Activated naive CD4-positive, alpha-beta T cell treated with anti-CD3 and anti-CD28 coated beads for 36 hours (primary cell): ENCODE measurements at regions not wholly inside any gene's neighbourhood (a gene's known extent, or its start where the extent isn't known, plus 50 kb on each side); places are given as distances from the start of the nearest gene placed in this dataset.
"Not testable (repeated sequence)": the region's sequence is repeated elsewhere in the genome, so short reads cannot be mapped to it uniquely, and the experiment has no call there.

Experiments
- CTCF ChIA-PET: fragments of 350-600 bp; sonication (Branson Sonifier 250); formaldehyde crosslinking; loops from one replicate; lab custom pipeline; 2021; ENCODE audit warnings: antibody characterized with exemption; lab: Charles Lee
- DNase-seq: peaks from one replicate; pipeline ENCODE4 v3.0.0-alpha.2; 2020
- H3K27ac Mint-ChIP-seq: one replicate; pipeline ENCODE4 v1.8.0; 2021; ENCODE audit warnings: mild to moderate bottlenecking, mixed read lengths
- H3K27me3 Mint-ChIP-seq: one replicate; pipeline ENCODE4 v1.8.0; 2021; ENCODE audit warnings: low read depth, mixed read lengths
- H3K36me3 Mint-ChIP-seq: one replicate; pipeline ENCODE4 v1.8.0; 2021; ENCODE audit warnings: low read depth, mixed read lengths
- H3K4me1 Mint-ChIP-seq: one replicate; pipeline ENCODE4 v1.8.0; 2021; ENCODE audit warnings: low read depth, mixed read lengths
- H3K4me3 Mint-ChIP-seq: one replicate; pipeline ENCODE4 v1.8.0; 2021; ENCODE audit warnings: mild to moderate bottlenecking, moderate library complexity, mixed read lengths
- H3K9me3 Mint-ChIP-seq: one replicate; pipeline ENCODE4 v1.8.0; 2021; ENCODE audit warnings: mixed read lengths
- intact Hi-C: fragments of 100-400 bp; cut with micrococcal nuclease; formaldehyde crosslinking; loops from one replicate; pipeline ENCODE4 v1.15.1; 2023

- no peak for DNase-seq
- Mint-ChIP-seq H3K27me3 (no peaks in the 10 kb centered on the region), H3K9me3 (peaks cover 17% of the 10 kb centered on the region), H3K4me1 (no peaks in the 10 kb centered on the region), H3K4me3 (no peak overlapping the region), H3K36me3 (no peaks in the 10 kb centered on the region), H3K27ac (no peak overlapping the region)
- intact Hi-C loops, result no loop called here
- CTCF ChIA-PET, result no interaction called here
Measured at GRCh38 chr2:22175003-22175402, 1051.2 kb downstream of the TDRD15 start.

DNA sequence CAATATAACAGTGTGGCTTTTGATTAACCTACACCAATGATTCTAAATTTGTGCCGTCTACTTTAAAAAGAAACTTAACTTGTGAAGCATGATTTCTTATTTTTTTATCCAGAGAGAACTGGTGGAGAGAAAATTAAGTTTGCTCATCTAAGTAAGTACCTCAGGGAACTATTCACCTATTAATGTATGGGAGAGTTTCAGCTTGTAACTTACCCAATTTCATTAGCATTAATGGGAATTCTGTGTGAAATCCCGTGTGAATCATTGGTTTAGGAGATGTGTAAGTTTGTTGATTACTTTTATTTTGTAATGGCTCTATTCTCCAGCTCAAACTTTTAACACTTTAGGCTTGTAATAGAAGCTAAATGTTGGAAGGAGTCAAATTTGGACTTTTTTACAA, 1061.5 kb downstream of the TDRD15 start:
- Mint-ChIP-seq H3K4me1 (no peaks in the 10 kb centered on the region), H3K27me3 (no peaks in the 10 kb centered on the region), H3K36me3 (no peaks in the 10 kb centered on the region), H3K9me3 (peaks cover 10% of the 10 kb centered on the region), H3K4me3 (no peak overlapping the region), H3K27ac (no peak overlapping the region)
- DNase-seq, result no peak
- intact Hi-C loops, result no loop called here
- CTCF ChIA-PET, result no interaction called here

DNA sequence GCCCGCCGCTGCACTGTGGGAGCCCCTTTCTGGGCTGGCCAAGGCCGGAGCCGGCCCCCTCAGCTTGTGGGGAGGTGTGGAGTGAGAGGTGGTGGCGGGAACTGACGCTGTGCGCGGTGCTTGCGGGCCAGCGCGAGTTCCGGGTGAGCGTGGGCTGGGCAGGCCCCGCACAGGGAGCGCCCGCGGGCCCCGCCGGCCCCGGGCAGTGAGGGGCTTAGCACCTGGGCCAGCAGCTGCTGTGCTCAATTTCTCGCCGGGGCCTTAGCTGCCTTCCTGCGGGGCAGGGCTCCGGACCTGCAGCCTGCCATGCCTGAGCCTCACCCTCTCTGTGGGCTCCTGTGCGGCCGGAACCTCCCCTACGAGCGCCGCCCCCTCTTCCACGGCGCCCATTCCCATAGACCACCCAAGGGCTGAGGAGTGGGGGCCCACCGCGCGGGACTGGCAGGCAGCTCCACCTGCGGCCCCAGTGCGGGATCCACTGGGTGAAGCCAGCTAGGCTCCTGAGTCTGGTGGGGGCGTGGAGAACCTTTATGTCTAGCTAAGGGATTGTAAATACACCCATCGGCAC, 1062.6 kb downstream of the TDRD15 start:
- H3K27me3 Mint-ChIP-seq, H3K27ac Mint-ChIP-seq, H3K36me3 Mint-ChIP-seq, H3K4me1 Mint-ChIP-seq, H3K4me3 Mint-ChIP-seq, H3K9me3 Mint-ChIP-seq, CTCF ChIA-PET, DNase-seq, intact Hi-C loops: not testable (repeated sequence)

- H3K27me3 Mint-ChIP-seq, result no peaks in the 10 kb centered on the region
- CTCF ChIA-PET, result no interaction called here
- DNase-seq, result no peak
Measured at GRCh38 chr2:22189893-22190480, 1066.2 kb downstream of the TDRD15 start.

GRCh38 chr2:22194218-22194617, 1070.5 kb downstream of the TDRD15 start:
- H3K27ac Mint-ChIP-seq, result no peak overlapping the region
- CTCF ChIA-PET, result no interaction called here
- peaks cover 3% of the 10 kb centered on the region for H3K9me3 Mint-ChIP-seq
- H3K4me3 Mint-ChIP-seq, result no peak overlapping the region
- no peaks in the 10 kb centered on the region for H3K36me3 Mint-ChIP-seq
- no peak for DNase-seq
- no peaks in the 10 kb centered on the region for H3K4me1 Mint-ChIP-seq
- H3K27me3 Mint-ChIP-seq, result no peaks in the 10 kb centered on the region
- intact Hi-C loops, result no loop called here

More at GRCh38 chr2:22189893-22190480, 1066.2 kb downstream of the TDRD15 start:
- intact Hi-C loops, result no loop called here
- Mint-ChIP-seq H3K4me1 (no peaks in the 10 kb centered on the region), H3K4me3 (no peak overlapping the region), H3K9me3 (peaks cover 7% of the 10 kb centered on the region), H3K27ac (no peak overlapping the region), H3K36me3 (no peaks in the 10 kb centered on the region)

- no peaks in the 10 kb centered on the region for H3K4me1 Mint-ChIP-seq
- no peak for DNase-seq
- H3K27ac Mint-ChIP-seq, result no peak overlapping the region
- peaks cover 3% of the 10 kb centered on the region for H3K9me3 Mint-ChIP-seq
- CTCF ChIA-PET, result no interaction called here
- no peak overlapping the region for H3K4me3 Mint-ChIP-seq
- H3K27me3 Mint-ChIP-seq, result no peaks in the 10 kb centered on the region
- intact Hi-C loops, result no loop called here
- H3K36me3 Mint-ChIP-seq, result no peaks in the 10 kb centered on the region
Measured at GRCh38 chr2:22196806-22197205, 1073.0 kb downstream of the TDRD15 start.

DNA sequence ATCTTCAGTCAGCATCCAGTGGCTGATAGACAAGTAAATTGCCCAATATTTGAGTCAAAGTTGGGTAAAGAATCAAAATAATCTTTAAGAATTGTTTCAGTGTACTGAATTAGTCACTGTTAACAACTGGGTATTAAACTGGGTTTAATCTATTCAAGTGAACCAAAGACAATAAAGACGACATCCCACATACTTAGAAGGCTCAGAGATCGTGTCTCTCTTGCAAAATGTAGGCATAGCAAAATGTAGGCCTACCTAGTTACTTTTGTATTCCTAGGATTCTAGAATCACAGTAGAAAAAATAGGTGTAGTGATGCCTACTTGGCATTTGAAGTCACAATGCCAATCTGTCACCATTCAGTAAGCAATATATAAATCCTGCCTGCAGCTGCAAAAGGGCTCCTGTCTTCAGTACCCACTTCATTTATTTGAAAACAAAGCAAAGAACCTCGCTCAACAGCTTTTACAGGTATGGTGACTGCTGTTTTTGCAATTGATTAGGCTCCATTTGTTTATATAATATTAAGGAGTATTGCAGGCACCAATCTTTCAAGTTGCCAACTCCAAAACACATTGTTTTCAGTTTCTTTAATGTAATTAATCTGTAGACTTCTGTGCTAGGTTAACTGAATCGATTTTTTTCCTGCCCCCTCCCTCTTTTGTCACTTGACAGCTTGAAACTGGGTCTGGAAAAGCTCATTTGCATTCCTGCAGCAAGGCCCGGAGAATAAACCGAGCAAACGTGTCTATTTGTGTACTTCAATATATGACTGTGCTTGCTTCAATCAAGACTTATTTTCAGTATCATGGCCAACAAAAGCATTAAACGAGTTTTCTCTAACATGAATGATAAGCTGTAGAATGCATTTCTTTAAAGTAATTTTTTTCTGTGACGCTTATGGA, 1074.9 kb downstream of the TDRD15 start:
- no peak for DNase-seq
- Mint-ChIP-seq H3K27me3 (no peaks in the 10 kb centered on the region), H3K27ac (no peak overlapping the region), H3K9me3 (peaks cover 3% of the 10 kb centered on the region), H3K4me3 (no peak overlapping the region), H3K36me3 (no peaks in the 10 kb centered on the region), H3K4me1 (no peaks in the 10 kb centered on the region)
- intact Hi-C loops, result no loop called here
- CTCF ChIA-PET, result no interaction called here

- H3K9me3 Mint-ChIP-seq, result peaks cover 3% of the 10 kb centered on the region
- intact Hi-C loops, result no loop called here
- no peak for DNase-seq
- H3K27ac Mint-ChIP-seq, result no peak overlapping the region
- H3K27me3 Mint-ChIP-seq, result no peaks in the 10 kb centered on the region
- CTCF ChIA-PET, result no interaction called here
- H3K36me3 Mint-ChIP-seq, result no peaks in the 10 kb centered on the region
- H3K4me1 Mint-ChIP-seq, result no peaks in the 10 kb centered on the region
- H3K4me3 Mint-ChIP-seq, result no peak overlapping the region
Measured at GRCh38 chr2:22199994-22200393, 1076.2 kb downstream of the TDRD15 start.

GRCh38 chr2:22209545-22209944, 1085.8 kb downstream of the TDRD15 start:
- no peaks in the 10 kb centered on the region for H3K36me3 Mint-ChIP-seq
- H3K9me3 Mint-ChIP-seq, result peaks cover 14% of the 10 kb centered on the region
- no peaks in the 10 kb centered on the region for H3K27me3 Mint-ChIP-seq
- no peaks in the 10 kb centered on the region for H3K4me1 Mint-ChIP-seq
- CTCF ChIA-PET, result no interaction called here
- intact Hi-C loops, result no loop called here
- no peak overlapping the region for H3K4me3 Mint-ChIP-seq
- DNase-seq, result no peak
- H3K27ac Mint-ChIP-seq, result no peak overlapping the region

- intact Hi-C loops, result no loop called here
- no peak for DNase-seq
- CTCF ChIA-PET, result no interaction called here
- H3K4me1 Mint-ChIP-seq, result no peaks in the 10 kb centered on the region
- H3K27me3 Mint-ChIP-seq, result no peaks in the 10 kb centered on the region
- peaks cover 14% of the 10 kb centered on the region for H3K9me3 Mint-ChIP-seq
- H3K4me3 Mint-ChIP-seq, result no peak overlapping the region
- H3K27ac Mint-ChIP-seq, result no peak overlapping the region
- H3K36me3 Mint-ChIP-seq, result no peaks in the 10 kb centered on the region
Measured at GRCh38 chr2:22213237-22213636, 1089.5 kb downstream of the TDRD15 start.

DNA sequence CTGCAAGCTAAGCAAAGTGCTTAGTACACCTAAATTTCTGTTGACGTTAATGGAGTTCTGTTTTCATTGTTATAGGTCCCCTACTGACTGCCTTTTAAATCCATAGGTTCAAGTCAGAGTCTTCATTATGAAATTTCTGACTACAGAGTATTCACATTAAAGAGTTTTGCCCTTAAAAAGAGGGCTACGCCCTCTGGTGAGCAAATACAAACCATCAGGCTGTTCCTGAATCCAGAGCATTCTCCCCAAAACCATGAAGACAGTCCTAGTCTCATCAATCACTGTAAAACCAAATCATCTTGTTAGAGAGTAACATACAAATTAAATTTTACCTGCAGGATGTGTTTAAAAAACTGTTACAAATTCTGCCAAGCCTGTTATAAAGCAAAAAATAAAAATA, 1091.7 kb downstream of the TDRD15 start:
- intact Hi-C loops, result no loop called here
- no peaks in the 10 kb centered on the region for H3K36me3 Mint-ChIP-seq

DNA sequence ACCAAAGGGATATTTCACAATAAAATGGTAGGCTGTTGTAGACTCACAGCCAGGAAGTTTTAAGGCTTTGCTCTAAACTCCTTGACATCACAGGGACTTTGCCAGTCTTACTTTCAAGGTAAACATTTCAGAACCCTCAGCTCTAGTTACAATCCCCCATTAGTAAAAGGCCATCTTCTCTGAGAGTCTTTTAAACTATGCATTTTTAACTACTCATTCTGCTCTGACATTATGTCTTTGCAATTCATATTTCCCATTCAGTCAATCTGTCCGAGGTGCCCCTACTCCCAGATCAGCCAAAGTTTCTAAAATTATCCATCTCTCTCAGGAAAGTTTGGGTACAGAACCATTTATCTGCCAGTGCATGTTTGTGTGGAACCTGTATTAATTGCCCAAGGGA, 1094.1 kb downstream of the TDRD15 start:
- intact Hi-C loops, result no loop called here
- Mint-ChIP-seq H3K36me3 (no peaks in the 10 kb centered on the region), H3K4me3 (no peak overlapping the region), H3K27ac (no peak overlapping the region), H3K4me1 (no peaks in the 10 kb centered on the region), H3K27me3 (no peaks in the 10 kb centered on the region), H3K9me3 (peaks cover 16% of the 10 kb centered on the region)
- DNase-seq, result no peak
- CTCF ChIA-PET, result no interaction called here

More for the DNA sequence above, 1091.7 kb downstream of the TDRD15 start:
- H3K4me1 Mint-ChIP-seq, result no peaks in the 10 kb centered on the region
- no peak overlapping the region for H3K27ac Mint-ChIP-seq
- CTCF ChIA-PET, result no interaction called here
- peaks cover 13% of the 10 kb centered on the region for H3K9me3 Mint-ChIP-seq
- H3K4me3 Mint-ChIP-seq, result no peak overlapping the region
- H3K27me3 Mint-ChIP-seq, result no peaks in the 10 kb centered on the region
- no peak for DNase-seq

DNA sequence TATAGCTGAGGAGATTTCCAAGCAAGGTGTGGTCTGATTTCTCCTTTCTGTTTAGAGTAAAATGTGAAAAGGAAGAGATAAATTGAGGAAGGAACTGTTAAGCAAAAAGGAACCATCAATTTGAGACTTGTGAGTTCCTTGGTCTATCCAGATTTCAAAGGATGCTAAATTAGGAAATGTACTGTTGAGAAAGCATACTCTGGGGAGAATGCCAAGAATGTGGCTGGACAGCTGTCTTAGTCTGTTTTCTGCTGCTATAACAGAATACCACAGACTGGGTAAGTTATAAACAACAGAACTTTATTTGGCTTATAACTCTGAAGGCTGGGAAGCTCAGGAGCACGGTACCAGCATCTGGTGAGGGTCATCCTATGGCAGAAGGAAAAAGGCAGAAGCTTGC, 1097.2 kb downstream of the TDRD15 start:
- intact Hi-C loops, result no loop called here
- no peaks in the 10 kb centered on the region for H3K36me3 Mint-ChIP-seq
- CTCF ChIA-PET, result no interaction called here

More for the DNA sequence above, 1097.2 kb downstream of the TDRD15 start:
- Mint-ChIP-seq H3K27me3 (no peaks in the 10 kb centered on the region), H3K4me3 (no peak overlapping the region), H3K4me1 (no peaks in the 10 kb centered on the region), H3K27ac (no peak overlapping the region), H3K9me3 (peaks cover 18% of the 10 kb centered on the region)
- no peak for DNase-seq
